Hematopoietic multipotent progenitor cell treated with erythropoietin and hydrocortisone succinate and interleukin-3 and kit ligand, for 4 days (in vitro differentiated cells): ENCODE measurements at regions not wholly inside any gene's neighbourhood (a gene's known extent, or its start where the extent isn't known, plus 50 kb on each side); places are given as distances from the start of the nearest gene placed in this dataset.

ENCODE experiments used
- DNase-seq: peaks from one replicate; pipeline ENCODE4 v3.0.0-alpha.2; 2015

GRCh38 chr2:33788044-33788443, 188.9 kb upstream of the FAM98A start:
- no peak for DNase-seq

DNA sequence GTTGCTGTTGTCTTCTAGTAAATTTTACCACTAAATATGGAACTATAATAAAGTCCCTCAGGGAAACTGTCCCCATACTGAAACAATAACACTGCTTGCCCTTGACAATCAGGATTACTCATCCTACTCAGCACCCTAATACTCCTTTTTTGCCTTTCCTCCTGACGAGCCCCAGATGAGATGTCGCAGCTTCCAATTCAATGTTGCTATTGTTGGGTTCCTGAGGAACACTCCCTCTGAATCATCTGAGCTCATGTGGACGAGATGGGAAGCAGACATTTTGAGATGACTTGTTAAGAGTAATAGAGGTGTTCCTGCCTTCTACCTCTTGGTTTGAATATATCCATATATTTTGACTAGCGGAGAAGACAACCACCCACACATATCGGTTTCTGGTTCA, 187.8 kb upstream of the FAM98A start:
- no peak for DNase-seq

- DNase-seq = no peak
These were observed 186.4 kb upstream of the FAM98A start for GRCh38 chr2:33785201-33786106.

GRCh38 chr2:33784488-33784887, 185.4 kb upstream of the FAM98A start:
- no peak for DNase-seq

DNA sequence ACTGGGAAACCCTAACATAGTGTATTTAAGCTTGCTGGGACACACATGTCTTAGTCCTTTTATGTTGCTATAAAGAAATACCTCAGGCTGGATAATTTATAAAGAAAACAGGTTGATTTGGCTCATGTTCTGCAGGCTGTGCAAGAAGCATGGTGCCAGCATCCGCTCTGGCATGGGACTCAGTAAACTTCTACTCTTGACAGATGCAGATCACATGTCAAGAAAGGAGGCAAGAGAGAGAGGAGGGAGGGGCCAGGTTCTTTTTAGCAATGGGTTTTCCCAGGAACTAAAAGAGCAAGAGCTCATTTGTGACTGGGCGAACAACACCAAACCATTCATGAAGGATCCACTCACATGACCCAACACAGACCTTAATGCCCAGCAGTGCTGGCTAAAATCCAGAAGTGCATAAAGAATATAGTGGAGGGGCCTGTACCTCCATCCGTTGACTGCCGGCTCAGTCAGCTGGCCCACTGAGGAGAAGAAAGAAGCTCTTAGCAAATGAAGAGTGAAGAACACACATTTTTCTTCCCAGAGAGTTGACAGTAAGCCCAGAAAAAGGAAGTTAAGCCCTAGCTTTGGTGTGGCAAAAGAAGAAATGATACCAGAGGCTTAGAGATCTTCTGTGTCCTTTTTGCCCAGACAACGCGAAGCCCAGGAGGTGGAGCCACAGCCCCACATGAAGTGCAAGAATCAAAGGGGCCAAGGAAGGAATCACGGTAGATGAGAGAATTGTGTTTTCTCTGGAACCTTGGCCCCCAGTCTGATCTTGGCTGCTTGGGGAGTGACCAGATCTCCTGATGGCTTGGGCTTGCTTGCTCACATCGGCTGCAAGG, 183.5 kb upstream of the FAM98A start:
- DNase-seq = no peak

GRCh38 chr2:33777786-33778185, 178.7 kb upstream of the FAM98A start:
- no peak for DNase-seq

DNA sequence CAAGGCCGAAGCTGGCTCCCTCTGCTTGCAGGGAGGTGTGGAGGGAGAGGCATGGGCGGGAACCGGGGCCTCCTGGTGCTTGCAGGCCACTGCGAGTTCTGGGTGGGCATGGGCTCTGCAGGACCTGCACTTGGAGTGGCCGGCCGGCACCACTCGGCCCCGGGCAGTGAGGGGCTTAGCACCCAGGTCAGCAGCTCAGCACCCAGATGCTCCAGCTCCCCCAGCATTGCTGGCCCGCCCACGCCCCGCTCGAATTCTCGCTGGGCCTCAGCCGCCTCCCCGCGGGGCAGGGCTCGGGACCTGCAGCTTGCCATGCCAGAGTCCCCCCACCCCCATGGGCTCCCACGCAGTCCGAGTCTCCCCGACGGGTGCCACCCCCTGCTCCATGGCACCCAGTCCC, 176.2 kb upstream of the FAM98A start:
- DNase-seq = no peak

GRCh38 chr2:33770023-33770422, 170.9 kb upstream of the FAM98A start:
- DNase-seq = no peak

DNA sequence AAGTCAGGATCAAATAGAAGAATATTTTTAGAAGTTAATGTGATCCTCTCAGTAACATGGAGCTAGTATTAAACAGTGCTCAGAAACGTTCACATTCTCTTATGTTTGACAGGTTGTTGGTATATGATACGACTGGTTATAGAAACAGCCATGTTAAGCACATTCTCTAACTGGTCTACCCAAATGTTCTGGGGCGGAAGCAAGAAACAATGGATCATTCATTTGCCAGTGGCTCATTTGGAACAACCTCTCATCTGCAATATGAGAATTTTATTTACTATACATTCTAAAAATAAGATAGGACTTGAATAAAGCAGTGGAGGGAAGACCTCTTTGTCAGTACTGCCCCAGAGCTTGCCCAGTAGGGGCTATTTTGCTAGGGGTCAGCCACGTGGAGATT, 167.1 kb upstream of the FAM98A start:
- DNase-seq = no peak

DNA sequence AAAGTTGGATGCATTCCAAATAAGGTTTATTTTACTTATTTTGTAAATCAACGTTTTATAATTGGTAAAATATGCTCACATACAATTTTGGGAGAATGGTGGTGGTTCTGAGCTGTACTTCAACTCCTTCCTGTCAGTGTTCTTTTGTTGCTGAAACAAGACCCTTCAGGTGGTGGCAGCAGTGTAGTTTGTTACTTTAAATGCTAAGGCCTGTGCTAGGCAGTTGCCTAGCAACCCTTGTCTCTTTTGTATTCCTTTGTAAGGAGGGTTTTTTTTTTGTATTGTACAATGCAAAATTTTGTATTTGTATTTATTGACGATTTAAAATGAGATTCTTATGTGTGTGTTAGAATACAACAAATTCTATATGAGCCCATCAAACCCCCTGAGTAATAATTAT, 166.0 kb upstream of the FAM98A start:
- DNase-seq = peak; percentile 11

DNA sequence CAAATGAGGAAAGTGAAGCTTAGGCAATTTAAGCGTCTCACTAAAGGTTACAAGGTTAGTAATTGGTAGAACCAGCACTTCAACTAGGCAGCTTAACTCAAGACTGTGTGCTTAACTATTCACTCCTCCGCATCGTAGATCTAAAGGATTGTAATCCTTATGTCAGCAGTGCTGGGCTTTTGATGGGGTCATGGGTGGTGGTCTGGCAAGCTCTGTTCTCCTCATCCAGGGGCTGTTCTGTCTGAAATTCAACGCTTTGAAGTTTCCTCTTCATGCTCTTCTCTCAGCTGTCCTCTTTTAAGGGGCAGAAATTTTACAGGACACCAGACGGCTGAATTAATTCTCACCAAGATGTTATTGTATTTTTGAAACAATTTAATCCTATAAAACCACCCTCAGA, 165.5 kb upstream of the FAM98A start:
- DNase-seq = no peak

DNA sequence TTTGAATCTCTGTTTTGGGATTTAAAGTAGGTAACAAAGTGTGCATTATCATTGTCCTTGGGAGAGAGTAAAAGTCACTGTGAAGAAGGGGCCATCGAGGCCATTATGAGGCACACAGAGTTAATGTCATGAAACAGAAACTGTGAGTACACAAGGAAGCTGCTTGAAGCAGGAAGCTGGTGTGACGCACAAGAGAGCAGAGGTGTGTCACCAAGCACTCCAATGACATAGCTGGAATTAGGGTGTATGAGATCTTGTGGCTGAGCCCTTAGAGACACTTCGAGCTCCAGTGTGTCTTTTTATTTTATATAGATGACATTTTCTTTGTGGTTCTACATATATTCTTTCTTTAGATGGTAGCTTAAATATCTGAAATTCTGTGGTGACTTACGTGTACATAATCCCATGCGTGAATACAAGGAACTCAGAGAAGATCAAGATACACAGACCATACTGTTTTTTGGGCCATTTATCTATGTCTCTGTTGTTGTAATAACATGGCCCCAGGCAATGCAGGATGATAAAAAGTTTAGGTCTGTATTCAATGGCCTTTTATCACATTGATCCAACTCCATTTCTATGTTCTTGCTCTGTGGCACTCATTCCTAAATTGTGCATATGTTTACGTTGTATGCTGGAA, 164.7 kb upstream of the FAM98A start:
- DNase-seq = no peak

DNA sequence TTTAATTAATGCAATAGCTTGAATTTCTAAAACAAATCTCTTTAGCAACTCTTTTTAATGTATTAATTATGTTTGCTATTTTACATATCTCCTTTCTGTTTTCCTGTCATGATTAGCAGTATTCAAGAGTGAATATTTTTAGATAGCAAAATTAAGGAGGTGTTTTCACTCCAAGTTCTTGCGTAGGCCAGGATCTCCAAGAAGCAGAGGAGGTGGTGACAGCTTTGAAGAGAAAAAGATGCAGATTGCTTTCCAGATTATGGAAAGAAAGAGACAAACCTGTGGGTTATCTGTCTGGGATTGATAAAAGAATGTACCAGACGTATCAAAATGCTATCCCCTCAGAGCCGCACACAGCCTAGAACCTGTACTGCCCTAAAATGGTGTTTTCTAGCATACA, 163.5 kb upstream of the FAM98A start:
- no peak for DNase-seq

- DNase-seq = no peak
These were observed 147.2 kb upstream of the FAM98A start for GRCh38 chr2:33746208-33746800.

DNA sequence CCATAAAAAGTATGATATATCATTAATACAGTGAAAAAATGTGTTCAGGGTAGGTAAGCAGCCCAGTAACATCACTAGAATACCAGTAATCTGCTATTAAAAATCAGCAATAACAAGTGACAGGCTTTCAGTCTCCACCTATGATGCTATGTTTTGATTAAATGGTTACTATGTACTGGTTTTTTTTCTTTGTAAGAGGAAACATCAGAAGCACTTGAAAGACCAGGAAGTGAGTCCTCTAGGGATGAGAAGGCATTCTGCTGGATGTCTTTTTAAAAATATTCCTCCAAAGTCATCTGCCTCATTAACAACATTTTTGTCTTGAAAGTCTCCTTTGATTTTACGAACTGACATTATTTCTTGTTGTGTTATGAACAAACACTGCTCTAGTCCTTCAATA, 136.0 kb upstream of the FAM98A start:
- no peak for DNase-seq

GRCh38 chr2:33730804-33731203, 131.7 kb upstream of the FAM98A start:
- no peak for DNase-seq

- DNase-seq = no peak
These were observed 131.1 kb upstream of the FAM98A start for GRCh38 chr2:33730193-33730592.

DNA sequence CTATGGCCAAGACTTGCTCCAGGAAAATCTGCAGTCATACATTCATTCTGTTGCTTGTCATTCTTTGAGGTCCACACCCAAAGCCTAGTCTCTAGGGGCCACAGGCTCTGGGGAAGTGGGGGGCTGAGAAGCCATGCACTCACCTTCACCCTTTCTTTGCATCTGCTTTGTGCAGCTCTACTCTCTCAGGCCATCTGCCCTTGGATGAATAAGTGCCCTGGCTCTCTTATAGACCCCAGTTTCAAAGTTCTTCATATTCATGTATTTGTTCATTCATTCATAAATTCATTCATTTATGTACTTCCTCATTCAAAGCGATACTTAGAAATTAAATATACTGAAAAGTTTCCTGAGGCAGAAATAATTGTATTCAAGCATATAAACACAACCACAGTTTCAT, 130.3 kb upstream of the FAM98A start:
- no peak for DNase-seq

GRCh38 chr2:33728106-33728505, 129.0 kb upstream of the FAM98A start:
- no peak for DNase-seq

GRCh38 chr2:33727361-33728032, 128.4 kb upstream of the FAM98A start:
- no peak for DNase-seq

DNA sequence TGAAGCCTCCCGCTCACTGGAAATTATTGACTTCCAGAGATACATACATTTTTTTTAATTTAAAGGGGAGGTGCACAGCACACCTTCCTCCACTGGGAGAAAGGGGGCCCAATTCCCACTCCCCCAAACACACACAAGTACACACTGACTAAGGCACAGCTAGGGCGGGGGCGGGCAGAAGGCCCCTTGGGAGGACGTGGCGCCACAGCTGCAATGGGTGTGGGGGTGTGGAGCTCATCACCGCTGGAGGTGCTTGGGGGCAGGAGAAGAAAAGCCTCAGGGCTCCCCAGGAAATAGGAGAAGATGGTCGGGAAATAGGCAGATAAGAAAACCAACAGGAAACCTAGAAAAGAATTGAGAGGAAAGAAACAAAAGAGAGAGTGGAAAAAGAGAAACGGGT, 127.3 kb upstream of the FAM98A start:
- no peak for DNase-seq

- DNase-seq = no peak
These were observed 124.2 kb upstream of the FAM98A start for GRCh38 chr2:33723329-33723728.

- DNase-seq = no peak
These were observed 120.0 kb upstream of the FAM98A start for GRCh38 chr2:33719067-33719466.
